Muscle layer of duodenum (tissue), 2 donors: ENCODE measurements at regions not wholly inside any gene's neighbourhood (a gene's known extent, or its start where the extent isn't known, plus 50 kb on each side); places are given as distances from the start of the nearest gene placed in this dataset.

Source experiments
- H3K27ac ChIP-seq: one replicate; pipeline ENCODE4 v1.7.0; 2013; ENCODE audit warnings: mild to moderate bottlenecking, low read length
- H3K27me3 ChIP-seq: one replicate; pipeline ENCODE4 v1.7.0; 2013; ENCODE audit warnings: low read depth, mild to moderate bottlenecking, control low read depth, low read length
- H3K36me3 ChIP-seq, 2 donors: one replicate each; pipeline ENCODE4 v1.7.0; 2013; ENCODE audit warnings: low read length in 2 of 2, control low read depth in 1 of 2, mild to moderate bottlenecking in 1 of 2; ENCODE audit not compliant: insufficient read depth in 2 of 2, control insufficient read depth in 1 of 2
- H3K4me1 ChIP-seq, 2 donors: one replicate each; pipeline ENCODE4 v1.7.0; 2013; ENCODE audit warnings: low read length in 2 of 2, mild to moderate bottlenecking in 2 of 2, control low read depth in 1 of 2, moderate library complexity in 1 of 2; ENCODE audit not compliant: insufficient read depth in 2 of 2, control insufficient read depth in 1 of 2
- H3K4me3 ChIP-seq, 2 donors: one replicate each; pipeline ENCODE4 v1.7.0; 2013; ENCODE audit warnings: low read length in 2 of 2, low read depth in 1 of 2, mild to moderate bottlenecking in 1 of 2
- H3K9me3 ChIP-seq, 2 donors: one replicate each; pipeline ENCODE4 v1.7.0; 2013; ENCODE audit warnings: low read length in 2 of 2, control low read depth in 1 of 2, mild to moderate bottlenecking in 1 of 2; ENCODE audit not compliant: control insufficient read depth in 1 of 2
- donor health status: healthy.

DNA sequence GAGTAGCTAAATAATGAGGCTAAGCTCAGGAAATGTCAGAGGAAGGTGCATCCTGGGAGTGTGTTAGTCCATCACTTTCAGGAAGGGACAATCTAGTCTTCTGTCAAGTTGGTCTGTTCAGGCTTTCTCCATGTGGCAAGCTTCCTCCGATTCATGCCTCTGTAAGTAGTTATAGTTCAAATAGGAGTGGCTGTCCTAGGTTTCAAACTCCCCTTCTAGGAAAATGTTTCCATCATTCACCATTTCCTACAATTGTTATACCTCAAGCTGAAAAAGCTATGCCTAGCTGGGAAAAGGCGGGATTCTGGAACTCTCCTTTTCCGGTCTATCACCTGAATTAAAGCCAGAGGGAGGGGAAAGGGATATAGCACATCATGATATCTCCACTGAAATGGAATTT, 287.7 kb upstream of the ZSWIM2 start:
- H3K27me3 ChIP-seq = no peaks in the 10 kb centered on the region
- H3K4me3 ChIP-seq = no peak overlapping the region
- H3K27ac ChIP-seq = no peak overlapping the region
- H3K4me1 ChIP-seq = no peaks in the 10 kb centered on the region
- H3K36me3 ChIP-seq = no peaks in the 10 kb centered on the region
- H3K9me3 ChIP-seq = no peaks in the 10 kb centered on the region

DNA sequence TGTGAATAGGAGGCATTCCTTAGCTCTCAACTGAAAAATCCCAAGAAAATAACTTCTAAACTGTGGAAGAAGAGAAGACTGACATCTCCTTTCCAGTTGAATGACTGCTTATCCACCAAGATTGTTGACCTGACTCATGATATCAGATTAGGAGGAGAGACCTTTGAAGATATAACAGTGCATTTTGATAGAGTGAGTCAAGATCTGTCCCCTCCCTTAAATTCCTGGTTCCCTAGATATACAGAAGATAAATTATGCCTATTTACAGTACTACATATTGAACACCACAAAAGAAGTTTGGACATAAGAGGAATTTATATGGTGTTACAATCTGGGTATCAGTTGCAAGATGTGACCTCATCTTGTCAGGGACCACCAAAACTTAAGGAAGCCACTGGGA, 285.3 kb upstream of the ZSWIM2 start:
- H3K36me3 ChIP-seq = no peaks in the 10 kb centered on the region
- no peaks in the 10 kb centered on the region for H3K9me3 ChIP-seq
- H3K27me3 ChIP-seq = no peaks in the 10 kb centered on the region
- no peaks in the 10 kb centered on the region for H3K4me1 ChIP-seq
- H3K4me3 ChIP-seq = no peak overlapping the region
- no peak overlapping the region for H3K27ac ChIP-seq

DNA sequence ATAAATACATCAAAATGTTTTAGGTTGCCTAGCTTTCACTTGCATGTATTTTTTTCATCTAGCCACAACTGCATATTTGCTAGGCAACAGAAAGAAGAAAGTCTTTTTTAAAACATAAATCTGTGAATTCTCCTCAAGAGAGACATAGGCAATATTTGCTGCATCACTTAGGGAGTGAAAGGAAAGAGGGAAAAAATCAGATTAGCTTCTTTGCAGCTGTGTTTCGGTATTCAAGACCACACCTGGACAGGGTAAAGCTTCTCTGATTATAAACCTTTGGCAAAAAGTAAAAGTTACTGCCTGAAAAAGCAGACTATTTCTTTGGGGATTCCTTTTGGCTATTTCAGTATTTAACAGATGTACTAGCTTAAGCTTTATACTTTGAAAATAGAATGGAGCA, 280.9 kb upstream of the ZSWIM2 start:
- H3K4me1 ChIP-seq = no peaks in the 10 kb centered on the region
- H3K4me3 ChIP-seq = no peak overlapping the region
- H3K27ac ChIP-seq = no peak overlapping the region
- no peaks in the 10 kb centered on the region for H3K9me3 ChIP-seq
- H3K27me3 ChIP-seq = no peaks in the 10 kb centered on the region
- H3K36me3 ChIP-seq = no peaks in the 10 kb centered on the region

DNA sequence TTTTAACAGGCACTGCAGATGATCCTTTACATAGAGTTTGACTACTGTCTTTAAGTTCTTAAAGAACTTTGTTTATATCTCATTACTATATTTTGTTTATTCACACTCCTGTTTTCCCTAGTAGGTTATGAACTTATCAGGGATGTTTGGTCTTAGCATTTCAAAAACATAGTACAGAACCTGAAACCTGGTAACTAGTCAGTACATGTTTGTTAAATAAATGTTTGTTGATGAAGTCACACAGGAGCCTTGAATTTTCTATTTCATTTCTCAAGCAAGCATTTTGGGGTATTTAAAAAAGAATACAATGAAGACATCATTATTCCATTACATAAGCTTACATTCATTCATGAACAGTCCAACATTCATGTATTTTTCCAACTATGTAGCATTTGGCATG, 280.3 kb upstream of the ZSWIM2 start:
- no peaks in the 10 kb centered on the region for H3K4me1 ChIP-seq
- H3K36me3 ChIP-seq = no peaks in the 10 kb centered on the region
- H3K4me3 ChIP-seq = no peak overlapping the region
- no peaks in the 10 kb centered on the region for H3K27me3 ChIP-seq
- no peak overlapping the region for H3K27ac ChIP-seq
- no peaks in the 10 kb centered on the region for H3K9me3 ChIP-seq

DNA sequence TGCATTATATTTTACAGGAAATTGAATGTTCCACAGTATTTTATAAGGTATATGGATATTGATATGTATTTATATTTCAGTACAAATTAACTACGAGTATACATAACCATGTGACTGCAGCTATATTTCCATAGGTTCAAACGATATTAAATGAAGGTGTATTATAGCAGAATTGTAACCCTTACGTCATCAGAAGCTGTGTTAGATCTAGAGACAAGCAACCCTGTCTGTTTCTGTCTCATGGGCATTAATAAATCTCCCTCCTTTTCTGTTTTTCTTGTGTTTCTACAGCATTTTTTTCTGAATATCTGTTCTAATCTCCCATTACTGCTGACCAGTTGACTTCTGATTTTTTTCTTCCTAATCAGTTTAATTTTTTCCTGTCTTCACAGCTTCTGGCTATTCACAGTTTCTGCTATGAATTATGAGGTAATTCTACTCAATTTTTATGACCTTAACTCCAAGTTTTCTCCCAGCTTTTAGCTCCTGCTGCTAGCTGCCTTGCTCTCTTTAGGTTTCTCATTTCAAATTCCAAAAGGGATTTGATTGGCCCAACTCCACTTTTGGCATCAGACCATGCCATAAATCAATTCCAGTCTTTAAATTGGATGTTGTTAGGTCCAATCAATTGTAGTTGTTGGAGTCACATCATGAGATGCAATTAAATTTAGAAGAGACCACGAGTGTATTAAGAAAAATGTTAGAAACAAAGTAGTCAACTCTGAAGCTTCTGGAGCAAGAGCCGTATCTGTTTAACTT, 277.5 kb upstream of the ZSWIM2 start:
- no peak overlapping the region for H3K4me3 ChIP-seq

DNA sequence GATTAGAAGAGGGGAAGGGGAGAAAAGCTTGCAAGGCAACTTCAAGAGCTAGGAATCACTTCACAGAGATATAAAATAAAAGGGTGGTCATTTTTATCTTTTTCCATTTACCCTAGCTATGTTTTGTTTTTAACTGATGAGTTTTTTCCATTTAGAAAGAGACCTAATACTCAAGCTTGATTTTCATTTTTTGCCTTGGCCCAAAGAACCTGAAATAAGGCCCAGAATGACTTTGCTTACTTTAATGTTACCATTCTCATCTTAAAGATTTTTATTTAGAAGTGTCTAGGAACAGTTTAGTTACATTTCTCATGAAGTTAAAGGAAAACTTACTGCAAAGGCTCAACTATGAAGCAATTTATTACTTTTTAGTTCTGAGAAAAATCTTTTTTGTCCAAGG, 276.3 kb upstream of the ZSWIM2 start:
- no peak overlapping the region for H3K4me3 ChIP-seq
- no peaks in the 10 kb centered on the region for H3K36me3 ChIP-seq
- H3K4me1 ChIP-seq = no peaks in the 10 kb centered on the region
- no peaks in the 10 kb centered on the region for H3K27me3 ChIP-seq
- H3K9me3 ChIP-seq = no peaks in the 10 kb centered on the region
- H3K27ac ChIP-seq = no peak overlapping the region

More for the DNA sequence above, 277.5 kb upstream of the ZSWIM2 start:
- H3K36me3 ChIP-seq = no peaks in the 10 kb centered on the region
- no peak overlapping the region for H3K27ac ChIP-seq
- H3K4me1 ChIP-seq = no peaks in the 10 kb centered on the region
- no peaks in the 10 kb centered on the region for H3K27me3 ChIP-seq
- no peaks in the 10 kb centered on the region for H3K9me3 ChIP-seq

DNA sequence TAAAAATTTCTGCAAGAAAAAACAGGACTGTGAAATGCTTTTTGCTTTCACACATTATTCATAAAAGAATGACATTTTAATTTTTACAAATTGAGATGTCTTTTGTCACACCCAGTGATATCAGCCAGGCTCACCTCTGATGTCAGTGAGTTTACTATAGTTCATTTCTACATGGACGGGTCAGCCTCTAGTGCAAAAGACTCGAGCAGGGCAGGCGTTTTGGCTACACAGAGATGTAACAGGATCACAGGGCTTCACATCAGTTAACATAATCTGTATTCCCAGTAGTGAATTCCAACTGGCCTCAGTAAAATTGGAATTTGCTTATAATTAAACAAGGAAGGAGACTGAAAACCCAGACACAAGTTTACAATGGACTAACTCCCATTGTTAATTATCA, 275.6 kb upstream of the ZSWIM2 start:
- Histone ChIP-seq H3K4me3 (no peak overlapping the region), H3K27ac (no peak overlapping the region), H3K36me3 (no peaks in the 10 kb centered on the region), H3K4me1 (no peaks in the 10 kb centered on the region), H3K9me3 (no peaks in the 10 kb centered on the region), H3K27me3 (no peaks in the 10 kb centered on the region)

DNA sequence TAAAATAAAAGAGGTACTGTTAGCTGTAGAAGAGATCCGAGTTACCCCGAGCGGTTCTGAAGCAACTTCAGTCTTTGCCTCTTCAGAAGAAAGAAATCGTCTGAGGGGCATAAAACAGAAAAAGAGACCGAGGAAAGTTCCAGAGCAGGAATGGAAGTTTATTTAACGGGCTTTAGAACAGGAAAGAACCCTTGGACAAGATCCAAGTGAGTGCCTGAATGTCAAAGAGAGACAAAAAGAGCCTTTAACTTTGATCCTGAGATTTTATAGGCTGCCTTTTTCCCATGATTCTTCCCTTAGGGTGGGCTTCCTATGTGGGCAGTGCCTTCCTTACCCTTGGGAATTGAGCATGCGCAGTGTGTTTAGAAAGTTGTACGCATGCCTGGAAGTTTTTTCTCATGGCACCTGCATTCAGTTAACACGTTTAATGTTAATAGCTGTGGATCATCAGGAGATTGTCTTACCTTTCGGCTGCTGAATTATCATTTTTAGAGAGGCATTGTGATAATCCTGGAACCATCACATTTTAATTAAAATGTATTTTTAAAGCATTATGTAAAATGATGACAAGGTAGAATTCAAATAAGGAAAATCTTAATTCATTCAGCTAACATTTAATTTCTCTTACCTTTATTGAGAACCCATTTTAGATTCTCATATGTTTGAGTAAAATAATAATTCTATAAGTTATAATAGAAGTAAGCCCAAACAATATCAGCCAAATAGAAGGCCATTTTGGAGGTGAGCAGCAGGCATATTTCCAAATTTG, 269.5 kb upstream of the ZSWIM2 start:
- Histone ChIP-seq H3K36me3 (no peaks in the 10 kb centered on the region), H3K27ac (no peak overlapping the region), H3K9me3 (no peaks in the 10 kb centered on the region), H3K4me3 (no peak overlapping the region), H3K4me1 (no peaks in the 10 kb centered on the region), H3K27me3 (no peaks in the 10 kb centered on the region)

DNA sequence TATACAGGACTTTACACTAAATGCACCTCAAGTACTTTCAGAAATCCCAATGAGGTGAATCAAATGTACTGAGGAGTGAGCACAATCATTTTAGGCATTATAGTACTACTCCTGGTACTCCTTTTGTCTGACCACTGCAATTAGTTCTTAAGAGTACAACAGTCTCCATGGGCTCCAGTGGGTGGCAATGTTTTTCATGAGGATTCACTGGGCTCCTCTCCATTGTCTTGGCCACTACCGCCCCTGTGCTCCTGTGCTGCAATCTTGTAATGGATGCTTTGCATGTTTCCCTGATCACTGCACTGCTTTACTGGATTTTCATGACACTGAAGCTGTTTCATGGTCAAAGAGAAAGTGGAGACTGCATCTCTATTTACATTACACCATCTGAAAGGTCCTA, 268.5 kb upstream of the ZSWIM2 start:
- Histone ChIP-seq H3K27ac (no peak overlapping the region), H3K27me3 (no peaks in the 10 kb centered on the region), H3K4me3 (no peak overlapping the region), H3K9me3 (no peaks in the 10 kb centered on the region), H3K4me1 (no peaks in the 10 kb centered on the region), H3K36me3 (no peaks in the 10 kb centered on the region)

DNA sequence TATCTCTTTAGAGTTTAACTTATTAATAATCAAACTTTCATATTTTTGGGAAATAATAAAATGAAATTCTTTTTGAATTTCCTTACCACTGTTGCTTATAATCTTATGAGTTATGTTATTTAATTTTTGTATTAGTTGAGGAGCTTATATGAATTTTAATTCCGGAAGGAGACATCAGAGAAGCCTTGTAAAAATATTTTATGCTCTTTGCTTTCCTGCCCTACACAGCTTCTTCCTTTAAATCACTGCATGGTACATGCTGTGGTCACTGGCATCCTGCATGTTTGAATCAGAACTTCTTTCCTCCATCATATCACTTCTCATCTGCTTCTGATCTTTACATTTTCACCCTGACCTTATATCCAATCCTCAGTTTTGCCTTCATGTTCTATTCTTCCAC, 266.7 kb upstream of the ZSWIM2 start:
- H3K27me3 ChIP-seq = no peaks in the 10 kb centered on the region
- H3K4me1 ChIP-seq = no peaks in the 10 kb centered on the region
- H3K27ac ChIP-seq = no peak overlapping the region
- H3K36me3 ChIP-seq = no peaks in the 10 kb centered on the region
- H3K9me3 ChIP-seq = no peaks in the 10 kb centered on the region
- no peak overlapping the region for H3K4me3 ChIP-seq

DNA sequence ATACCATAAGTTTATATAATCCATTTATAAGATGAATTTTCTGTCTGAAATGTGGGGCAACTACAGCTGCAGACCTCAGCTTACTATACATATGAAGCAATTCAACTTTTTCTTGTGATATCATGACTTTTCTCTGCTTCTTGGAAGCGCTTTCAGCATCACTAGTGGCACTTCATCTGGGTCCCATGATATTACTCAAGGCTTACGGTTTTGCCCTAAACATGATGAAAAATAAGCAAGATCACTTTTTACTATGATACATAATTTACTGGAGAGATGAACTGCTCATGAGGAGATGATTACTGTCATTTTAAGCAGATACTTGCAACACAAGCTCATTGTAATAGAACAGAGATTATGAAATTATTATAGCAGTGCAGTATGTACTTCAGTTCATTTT, 258.0 kb upstream of the ZSWIM2 start:
- no peaks in the 10 kb centered on the region for H3K27me3 ChIP-seq
- H3K4me3 ChIP-seq = no peak overlapping the region
- H3K4me1 ChIP-seq = no peaks in the 10 kb centered on the region
- no peak overlapping the region for H3K27ac ChIP-seq
- H3K36me3 ChIP-seq = no peaks in the 10 kb centered on the region
- no peaks in the 10 kb centered on the region for H3K9me3 ChIP-seq

DNA sequence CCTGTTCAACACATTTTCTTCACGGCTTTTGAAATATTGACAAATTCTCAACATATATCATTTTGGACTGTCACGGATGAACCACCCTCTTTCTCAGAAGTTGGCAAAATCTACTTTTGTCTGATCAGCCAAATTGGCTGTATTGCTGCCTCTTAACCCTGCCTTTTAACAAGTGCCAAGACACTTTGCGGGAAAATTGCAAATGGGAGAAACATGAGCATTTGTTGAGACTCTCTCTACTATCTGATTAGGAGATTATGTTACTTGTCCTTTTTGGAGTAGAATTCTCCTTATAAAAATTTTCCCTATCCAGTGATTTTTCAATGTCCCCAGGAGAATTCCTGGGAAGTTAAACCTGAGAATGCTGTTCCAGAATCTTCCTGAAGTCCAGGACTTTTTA, 256.2 kb upstream of the ZSWIM2 start:
- Histone ChIP-seq H3K36me3 (no peaks in the 10 kb centered on the region), H3K27me3 (no peaks in the 10 kb centered on the region), H3K27ac (no peak overlapping the region), H3K4me3 (no peak overlapping the region), H3K9me3 (no peaks in the 10 kb centered on the region), H3K4me1 (no peaks in the 10 kb centered on the region)
